ENCODE measurements at regions not wholly inside any gene's neighbourhood (a gene's known extent, or its start where the extent isn't known, plus 50 kb on each side); places are given as distances from the start of the nearest gene placed in this dataset.
A peak's percentile ranks its signal among the peaks of the same experiment; 100 is the strongest.

DNA sequence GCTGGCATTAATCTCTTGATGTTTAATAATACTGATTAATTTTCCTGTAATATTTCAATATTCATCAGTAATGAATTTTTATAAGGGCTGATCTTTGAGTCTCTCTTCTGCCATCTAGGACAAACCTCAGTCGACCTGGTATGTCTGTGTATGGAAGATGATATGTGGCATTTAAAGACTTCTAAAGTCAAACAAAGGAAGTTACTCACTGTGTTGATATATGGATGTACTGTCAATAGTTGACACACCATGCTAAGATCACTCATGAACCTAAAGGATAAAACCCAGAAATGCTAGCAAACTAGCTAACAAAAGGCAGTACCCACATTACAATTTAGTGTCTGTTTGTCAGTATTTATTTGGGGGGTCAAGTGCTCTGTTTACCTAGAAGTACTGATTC, 380.7 kb upstream of the GOT2 start:
- H3F3A ChIP-seq (replicated peaks; ENCODE audit: low read depth) = no peaks in the 10 kb centered on the region
- Mint-ChIP-seq H3K9me3 (peaks cover 2% of the 10 kb centered on the region; the same call in 1 of the 3 replicates), H3K27me3 (ENCODE audit: insufficient read depth, low read depth, poor library complexity) (peaks cover 7% of the 10 kb centered on the region), H3K4me3 (no peak overlapping the region), H3K4me1 (peaks cover 11% of the 10 kb centered on the region), H3K36me3 (ENCODE audit: low read depth) (no peaks in the 10 kb centered on the region), H3K27ac (0 out of 2 replicates have a peak overlapping the region, but pooled peaks have one; percentile 41)
- TF ChIP-seq, protein P1, sequence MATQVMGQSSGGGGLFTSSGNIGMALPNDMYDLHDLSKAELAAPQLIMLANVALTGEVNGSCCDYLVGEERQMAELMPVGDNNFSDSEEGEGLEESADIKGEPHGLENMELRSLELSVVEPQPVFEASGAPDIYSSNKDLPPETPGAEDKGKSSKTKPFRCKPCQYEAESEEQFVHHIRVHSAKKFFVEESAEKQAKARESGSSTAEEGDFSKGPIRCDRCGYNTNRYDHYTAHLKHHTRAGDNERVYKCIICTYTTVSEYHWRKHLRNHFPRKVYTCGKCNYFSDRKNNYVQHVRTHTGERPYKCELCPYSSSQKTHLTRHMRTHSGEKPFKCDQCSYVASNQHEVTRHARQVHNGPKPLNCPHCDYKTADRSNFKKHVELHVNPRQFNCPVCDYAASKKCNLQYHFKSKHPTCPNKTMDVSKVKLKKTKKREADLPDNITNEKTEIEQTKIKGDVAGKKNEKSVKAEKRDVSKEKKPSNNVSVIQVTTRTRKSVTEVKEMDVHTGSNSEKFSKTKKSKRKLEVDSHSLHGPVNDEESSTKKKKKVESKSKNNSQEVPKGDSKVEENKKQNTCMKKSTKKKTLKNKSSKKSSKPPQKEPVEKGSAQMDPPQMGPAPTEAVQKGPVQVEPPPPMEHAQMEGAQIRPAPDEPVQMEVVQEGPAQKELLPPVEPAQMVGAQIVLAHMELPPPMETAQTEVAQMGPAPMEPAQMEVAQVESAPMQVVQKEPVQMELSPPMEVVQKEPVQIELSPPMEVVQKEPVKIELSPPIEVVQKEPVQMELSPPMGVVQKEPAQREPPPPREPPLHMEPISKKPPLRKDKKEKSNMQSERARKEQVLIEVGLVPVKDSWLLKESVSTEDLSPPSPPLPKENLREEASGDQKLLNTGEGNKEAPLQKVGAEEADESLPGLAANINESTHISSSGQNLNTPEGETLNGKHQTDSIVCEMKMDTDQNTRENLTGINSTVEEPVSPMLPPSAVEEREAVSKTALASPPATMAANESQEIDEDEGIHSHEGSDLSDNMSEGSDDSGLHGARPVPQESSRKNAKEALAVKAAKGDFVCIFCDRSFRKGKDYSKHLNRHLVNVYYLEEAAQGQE (IDR thresholded peaks at IDR 0.05; ENCODE audit: unreplicated experiment) = no peak
- TF ChIP-seq CREB1 (CRISPR knock-in tag; IDR thresholded peaks at IDR 0.05; ENCODE audit: low read depth) (no peak), EZH2phosphoT487 (IDR thresholded peaks at IDR 0.05; ENCODE audit: unreplicated experiment) (no peak)
- TF ChIP-seq, protein P2, sequence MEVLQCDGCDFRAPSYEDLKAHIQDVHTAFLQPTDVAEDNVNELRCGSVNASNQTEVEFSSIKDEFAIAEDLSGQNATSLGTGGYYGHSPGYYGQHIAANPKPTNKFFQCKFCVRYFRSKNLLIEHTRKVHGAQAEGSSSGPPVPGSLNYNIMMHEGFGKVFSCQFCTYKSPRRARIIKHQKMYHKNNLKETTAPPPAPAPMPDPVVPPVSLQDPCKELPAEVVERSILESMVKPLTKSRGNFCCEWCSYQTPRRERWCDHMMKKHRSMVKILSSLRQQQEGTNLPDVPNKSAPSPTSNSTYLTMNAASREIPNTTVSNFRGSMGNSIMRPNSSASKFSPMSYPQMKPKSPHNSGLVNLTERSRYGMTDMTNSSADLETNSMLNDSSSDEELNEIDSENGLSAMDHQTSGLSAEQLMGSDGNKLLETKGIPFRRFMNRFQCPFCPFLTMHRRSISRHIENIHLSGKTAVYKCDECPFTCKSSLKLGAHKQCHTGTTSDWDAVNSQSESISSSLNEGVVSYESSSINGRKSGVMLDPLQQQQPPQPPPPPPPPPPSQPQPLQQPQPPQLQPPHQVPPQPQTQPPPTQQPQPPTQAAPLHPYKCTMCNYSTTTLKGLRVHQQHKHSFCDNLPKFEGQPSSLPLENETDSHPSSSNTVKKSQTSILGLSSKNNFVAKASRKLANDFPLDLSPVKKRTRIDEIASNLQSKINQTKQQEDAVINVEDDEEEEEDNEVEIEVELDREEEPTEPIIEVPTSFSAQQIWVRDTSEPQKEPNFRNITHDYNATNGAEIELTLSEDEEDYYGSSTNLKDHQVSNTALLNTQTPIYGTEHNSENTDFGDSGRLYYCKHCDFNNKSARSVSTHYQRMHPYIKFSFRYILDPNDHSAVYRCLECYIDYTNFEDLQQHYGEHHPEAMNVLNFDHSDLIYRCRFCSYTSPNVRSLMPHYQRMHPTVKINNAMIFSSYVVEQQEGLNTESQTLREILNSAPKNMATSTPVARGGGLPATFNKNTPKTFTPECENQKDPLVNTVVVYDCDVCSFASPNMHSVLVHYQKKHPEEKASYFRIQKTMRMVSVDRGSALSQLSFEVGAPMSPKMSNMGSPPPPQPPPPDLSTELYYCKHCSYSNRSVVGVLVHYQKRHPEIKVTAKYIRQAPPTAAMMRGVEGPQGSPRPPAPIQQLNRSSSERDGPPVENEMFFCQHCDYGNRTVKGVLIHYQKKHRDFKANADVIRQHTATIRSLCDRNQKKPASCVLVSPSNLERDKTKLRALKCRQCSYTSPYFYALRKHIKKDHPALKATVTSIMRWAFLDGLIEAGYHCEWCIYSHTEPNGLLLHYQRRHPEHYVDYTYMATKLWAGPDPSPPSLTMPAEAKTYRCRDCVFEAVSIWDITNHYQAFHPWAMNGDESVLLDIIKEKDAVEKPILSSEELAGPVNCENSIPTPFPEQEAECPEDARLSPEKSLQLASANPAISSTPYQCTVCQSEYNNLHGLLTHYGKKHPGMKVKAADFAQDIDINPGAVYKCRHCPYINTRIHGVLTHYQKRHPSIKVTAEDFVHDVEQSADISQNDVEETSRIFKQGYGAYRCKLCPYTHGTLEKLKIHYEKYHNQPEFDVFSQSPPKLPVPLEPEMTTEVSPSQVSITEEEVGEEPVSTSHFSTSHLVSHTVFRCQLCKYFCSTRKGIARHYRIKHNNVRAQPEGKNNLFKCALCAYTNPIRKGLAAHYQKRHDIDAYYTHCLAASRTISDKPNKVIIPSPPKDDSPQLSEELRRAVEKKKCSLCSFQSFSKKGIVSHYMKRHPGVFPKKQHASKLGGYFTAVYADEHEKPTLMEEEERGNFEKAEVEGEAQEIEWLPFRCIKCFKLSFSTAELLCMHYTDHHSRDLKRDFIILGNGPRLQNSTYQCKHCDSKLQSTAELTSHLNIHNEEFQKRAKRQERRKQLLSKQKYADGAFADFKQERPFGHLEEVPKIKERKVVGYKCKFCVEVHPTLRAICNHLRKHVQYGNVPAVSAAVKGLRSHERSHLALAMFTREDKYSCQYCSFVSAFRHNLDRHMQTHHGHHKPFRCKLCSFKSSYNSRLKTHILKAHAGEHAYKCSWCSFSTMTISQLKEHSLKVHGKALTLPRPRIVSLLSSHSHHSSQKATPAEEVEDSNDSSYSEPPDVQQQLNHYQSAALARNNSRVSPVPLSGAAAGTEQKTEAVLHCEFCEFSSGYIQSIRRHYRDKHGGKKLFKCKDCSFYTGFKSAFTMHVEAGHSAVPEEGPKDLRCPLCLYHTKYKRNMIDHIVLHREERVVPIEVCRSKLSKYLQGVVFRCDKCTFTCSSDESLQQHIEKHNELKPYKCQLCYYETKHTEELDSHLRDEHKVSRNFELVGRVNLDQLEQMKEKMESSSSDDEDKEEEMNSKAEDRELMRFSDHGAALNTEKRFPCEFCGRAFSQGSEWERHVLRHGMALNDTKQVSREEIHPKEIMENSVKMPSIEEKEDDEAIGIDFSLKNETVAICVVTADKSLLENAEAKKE (CRISPR knock-in tag; IDR thresholded peaks at IDR 0.05) = no peak
- H3K27ac ChIP-seq (ENCODE audit: low read depth) = no peak overlapping the region
- H3K27me3 ChIP-seq (ENCODE audit: insufficient read depth) = no peaks in the 10 kb centered on the region
- no peak overlapping the region for H2AFZ ChIP-seq
- no peaks in the 10 kb centered on the region for H3K36me3 ChIP-seq (ENCODE audit: insufficient read depth)
- DNase-seq (ENCODE audit: low spot score) = no peak
- no peaks in the 10 kb centered on the region for H4K20me1 ChIP-seq (replicated peaks; ENCODE audit: insufficient read depth)
- 0 out of 2 replicates have a peak, but pooled peaks cover 8% of the 10 kb centered on the region for H3K9me2 ChIP-seq (ENCODE audit: insufficient read depth)
- ATAC-seq = no peak
- no peaks in the 10 kb centered on the region for H3K79me2 ChIP-seq (replicated peaks; ENCODE audit: insufficient read depth)
- H3K4me3 ChIP-seq = no peak overlapping the region
- H3K4me2 ChIP-seq = no peak overlapping the region
- peaks cover 4% of the 10 kb centered on the region; the same call in 1 of the 2 replicates for H3K4me1 ChIP-seq (ENCODE audit: insufficient read depth)
